ENCODE measurements at regions not wholly inside any gene's neighbourhood (a gene's known extent, or its start where the extent isn't known, plus 50 kb on each side); places are given as distances from the start of the nearest gene placed in this dataset.

DNA sequence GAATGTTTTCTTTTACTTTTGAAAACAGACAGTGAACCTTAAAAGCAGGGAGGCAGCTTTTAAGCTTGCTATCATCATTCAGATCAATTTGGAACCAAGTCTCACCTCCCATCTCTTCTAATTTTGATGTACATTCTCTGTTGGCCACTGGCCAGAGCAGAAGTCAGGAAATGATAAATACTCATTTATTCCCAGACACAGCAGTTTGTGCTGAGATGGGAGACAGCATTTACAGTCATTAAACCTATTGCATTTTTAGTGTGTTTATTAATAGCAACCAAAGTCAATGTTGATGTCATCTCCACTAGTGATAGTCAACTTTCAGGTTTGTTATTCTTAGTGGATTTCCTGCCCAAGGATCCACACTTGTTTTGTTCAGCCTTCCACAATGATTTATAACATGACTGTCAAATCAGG is 320.0 kb upstream of the ATP2B1 start:
- TF ChIP-seq, protein P1, sequence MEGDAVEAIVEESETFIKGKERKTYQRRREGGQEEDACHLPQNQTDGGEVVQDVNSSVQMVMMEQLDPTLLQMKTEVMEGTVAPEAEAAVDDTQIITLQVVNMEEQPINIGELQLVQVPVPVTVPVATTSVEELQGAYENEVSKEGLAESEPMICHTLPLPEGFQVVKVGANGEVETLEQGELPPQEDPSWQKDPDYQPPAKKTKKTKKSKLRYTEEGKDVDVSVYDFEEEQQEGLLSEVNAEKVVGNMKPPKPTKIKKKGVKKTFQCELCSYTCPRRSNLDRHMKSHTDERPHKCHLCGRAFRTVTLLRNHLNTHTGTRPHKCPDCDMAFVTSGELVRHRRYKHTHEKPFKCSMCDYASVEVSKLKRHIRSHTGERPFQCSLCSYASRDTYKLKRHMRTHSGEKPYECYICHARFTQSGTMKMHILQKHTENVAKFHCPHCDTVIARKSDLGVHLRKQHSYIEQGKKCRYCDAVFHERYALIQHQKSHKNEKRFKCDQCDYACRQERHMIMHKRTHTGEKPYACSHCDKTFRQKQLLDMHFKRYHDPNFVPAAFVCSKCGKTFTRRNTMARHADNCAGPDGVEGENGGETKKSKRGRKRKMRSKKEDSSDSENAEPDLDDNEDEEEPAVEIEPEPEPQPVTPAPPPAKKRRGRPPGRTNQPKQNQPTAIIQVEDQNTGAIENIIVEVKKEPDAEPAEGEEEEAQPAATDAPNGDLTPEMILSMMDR (IDR thresholded peaks at IDR 0.05) = no peak
- TF ChIP-seq POLR2A (IDR thresholded peaks at IDR 0.05) = no peak
